ENCODE measurements at regions not wholly inside any gene's neighbourhood (a gene's known extent, or its start where the extent isn't known, plus 50 kb on each side); places are given as distances from the start of the nearest gene placed in this dataset.
A peak's percentile ranks its signal among the peaks of the same experiment; 100 is the strongest.

DNA sequence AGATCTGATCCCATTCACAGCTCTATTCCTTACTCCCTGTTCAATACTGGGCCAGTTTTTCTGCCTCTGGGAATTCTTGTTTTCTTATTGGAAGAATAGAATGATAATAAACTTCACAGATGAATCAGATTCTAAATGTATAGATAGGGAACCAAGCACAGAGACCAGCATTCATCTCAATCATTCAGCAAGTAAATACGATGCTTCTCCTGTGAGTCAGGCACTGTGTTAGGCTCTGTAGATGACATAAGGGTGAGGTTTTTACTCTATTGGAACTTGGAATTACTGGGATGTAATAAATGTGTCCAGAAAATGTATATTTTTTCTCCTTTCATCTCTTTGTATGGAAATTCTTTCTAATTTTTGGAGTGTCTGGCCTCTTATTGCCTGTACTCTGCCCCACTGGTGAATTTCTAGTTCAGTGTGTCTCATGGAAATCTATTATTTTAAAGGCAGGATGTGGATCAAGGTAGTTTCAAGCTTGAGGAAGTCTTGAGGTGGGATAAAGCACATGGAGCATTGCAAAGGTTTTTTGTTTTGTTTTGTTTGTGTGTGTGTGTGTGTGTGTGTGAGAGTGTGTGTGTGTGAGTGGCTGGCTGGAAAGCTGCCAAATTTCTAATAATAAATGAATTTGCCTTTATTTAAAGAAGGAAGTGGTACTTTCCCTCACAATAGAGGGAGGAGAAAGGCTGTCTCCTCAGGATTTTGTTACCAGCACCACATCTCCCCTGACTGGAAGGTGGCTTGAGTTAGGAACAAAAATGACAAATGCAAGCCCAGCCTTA lies 117.9 kb upstream of the HS3ST1 start:
- TF ChIP-seq, protein P1, sequence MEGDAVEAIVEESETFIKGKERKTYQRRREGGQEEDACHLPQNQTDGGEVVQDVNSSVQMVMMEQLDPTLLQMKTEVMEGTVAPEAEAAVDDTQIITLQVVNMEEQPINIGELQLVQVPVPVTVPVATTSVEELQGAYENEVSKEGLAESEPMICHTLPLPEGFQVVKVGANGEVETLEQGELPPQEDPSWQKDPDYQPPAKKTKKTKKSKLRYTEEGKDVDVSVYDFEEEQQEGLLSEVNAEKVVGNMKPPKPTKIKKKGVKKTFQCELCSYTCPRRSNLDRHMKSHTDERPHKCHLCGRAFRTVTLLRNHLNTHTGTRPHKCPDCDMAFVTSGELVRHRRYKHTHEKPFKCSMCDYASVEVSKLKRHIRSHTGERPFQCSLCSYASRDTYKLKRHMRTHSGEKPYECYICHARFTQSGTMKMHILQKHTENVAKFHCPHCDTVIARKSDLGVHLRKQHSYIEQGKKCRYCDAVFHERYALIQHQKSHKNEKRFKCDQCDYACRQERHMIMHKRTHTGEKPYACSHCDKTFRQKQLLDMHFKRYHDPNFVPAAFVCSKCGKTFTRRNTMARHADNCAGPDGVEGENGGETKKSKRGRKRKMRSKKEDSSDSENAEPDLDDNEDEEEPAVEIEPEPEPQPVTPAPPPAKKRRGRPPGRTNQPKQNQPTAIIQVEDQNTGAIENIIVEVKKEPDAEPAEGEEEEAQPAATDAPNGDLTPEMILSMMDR (conservative IDR thresholded peaks at IDR 0.05; ENCODE audit: low read depth, low read length) = no peak
- DNase-seq (ENCODE audit: low read depth) = no peak
- H3K4me3 ChIP-seq (ENCODE audit: low read depth, low read length) = no peak overlapping the region

DNA sequence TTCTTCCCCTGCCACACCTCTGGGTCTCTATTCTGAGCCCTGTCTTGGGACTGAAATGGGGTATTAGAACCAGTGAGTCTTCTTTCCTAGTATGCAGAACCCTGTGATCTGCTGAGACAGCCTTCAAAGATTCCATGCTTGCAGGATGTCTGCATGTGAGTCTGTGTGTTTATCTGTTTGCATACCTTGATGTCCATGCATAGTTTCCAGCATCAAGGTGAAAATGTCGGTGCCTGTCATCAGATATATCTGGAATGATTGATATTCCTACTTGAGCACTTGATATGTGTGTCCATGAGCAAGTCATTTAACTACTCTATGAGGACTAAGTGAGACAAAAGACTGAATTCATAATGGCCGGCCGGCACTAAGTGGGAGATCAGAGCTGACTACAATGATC lies 117.0 kb upstream of the HS3ST1 start:
- no peak for DNase-seq (ENCODE audit: low read depth)
- TF ChIP-seq, protein P1 (conservative IDR thresholded peaks at IDR 0.05; ENCODE audit: low read depth, low read length) = no peak
- no peak overlapping the region for H3K4me3 ChIP-seq (ENCODE audit: low read depth, low read length)

DNA sequence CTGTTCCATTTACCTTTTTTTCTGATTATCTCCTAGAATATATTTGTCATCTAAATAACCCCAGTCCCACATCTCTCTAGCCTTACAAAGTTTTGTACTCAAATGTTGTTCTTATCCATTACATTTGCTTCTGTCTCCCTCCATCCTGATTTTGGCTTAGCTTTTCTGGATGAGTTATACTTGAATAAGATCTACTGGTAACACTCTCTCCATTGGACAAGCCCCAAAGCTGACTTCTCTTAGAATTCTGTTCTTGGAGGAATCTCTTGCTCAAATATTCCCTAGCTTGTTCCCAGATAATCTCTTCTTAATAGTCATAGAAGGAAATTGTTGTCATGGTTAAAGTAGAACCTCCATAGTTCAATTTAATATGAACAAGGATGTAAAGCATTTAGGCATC lies 115.5 kb upstream of the HS3ST1 start:
- no peak overlapping the region for H3K4me3 ChIP-seq (ENCODE audit: low read depth, low read length)
- no peak for DNase-seq (ENCODE audit: low read depth)
- TF ChIP-seq, protein P1 (conservative IDR thresholded peaks at IDR 0.05; ENCODE audit: low read depth, low read length) = no peak

DNA sequence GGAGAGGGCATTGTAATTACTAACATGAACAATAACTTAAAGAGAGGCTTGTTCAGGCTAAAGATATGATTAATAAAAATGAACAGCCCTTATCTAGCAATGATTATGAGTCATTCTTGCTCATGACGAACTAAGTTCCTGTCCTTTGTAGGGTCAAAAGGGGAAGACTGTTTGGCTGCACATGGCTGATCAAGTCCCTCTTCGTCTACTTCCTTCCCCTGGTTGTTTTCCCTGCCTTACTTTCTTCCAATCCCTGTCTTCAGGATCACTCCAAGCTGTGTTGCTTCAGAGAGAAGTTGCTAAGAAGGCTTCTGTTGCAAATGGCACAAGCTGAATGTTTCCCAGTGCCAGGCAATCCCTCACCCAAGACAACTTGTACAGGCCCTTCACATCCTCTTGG lies 115.0 kb upstream of the HS3ST1 start:
- no peak overlapping the region for H3K4me3 ChIP-seq (ENCODE audit: low read depth, low read length)
- TF ChIP-seq, protein P1 (conservative IDR thresholded peaks at IDR 0.05; ENCODE audit: low read depth, low read length) = no peak
- DNase-seq (ENCODE audit: low read depth) = peak; percentile 56

DNA sequence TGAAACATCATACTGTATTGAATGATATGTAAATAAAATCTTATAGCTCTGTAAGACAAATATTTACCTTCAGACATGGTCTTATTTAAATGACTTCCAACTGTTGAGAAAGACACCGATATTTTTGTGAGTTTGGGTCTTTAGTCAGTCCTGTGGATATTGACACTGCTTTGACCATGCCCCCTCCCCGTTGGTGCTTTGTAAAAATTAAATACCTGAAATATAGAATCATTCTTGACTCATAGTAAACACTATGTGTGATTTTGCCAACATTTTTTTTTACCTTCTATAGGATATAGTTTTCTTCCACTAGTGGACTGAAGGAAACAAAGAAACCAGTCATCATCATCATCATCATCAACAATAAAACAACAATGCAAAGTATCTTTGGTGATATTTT lies 114.3 kb upstream of the HS3ST1 start:
- TF ChIP-seq, protein P1 (conservative IDR thresholded peaks at IDR 0.05; ENCODE audit: low read depth, low read length) = no peak
- DNase-seq (ENCODE audit: low read depth) = no peak

DNA sequence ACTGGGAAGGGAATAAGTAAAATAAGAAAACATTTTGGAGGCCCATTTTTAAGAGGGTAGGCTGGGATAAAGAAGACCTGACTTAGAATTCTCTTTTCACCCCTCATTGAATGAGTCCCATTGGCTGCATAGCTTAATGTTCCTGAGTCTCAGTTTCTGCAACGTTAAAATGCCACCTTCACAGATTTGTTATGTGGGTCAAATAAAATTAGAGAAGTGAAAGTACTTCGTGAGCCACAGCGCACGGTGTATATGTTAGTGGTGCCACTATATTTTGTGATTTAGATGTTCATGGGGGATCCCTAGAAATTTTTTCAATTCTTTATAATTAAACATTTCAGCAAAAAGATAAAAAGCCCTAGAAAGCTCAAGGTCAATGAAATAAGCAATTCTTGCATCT lies 109.2 kb upstream of the HS3ST1 start:
- no peak overlapping the region for H3K4me3 ChIP-seq (ENCODE audit: low read depth, low read length)
- DNase-seq (ENCODE audit: low read depth) = no peak
- TF ChIP-seq, protein P1 (conservative IDR thresholded peaks at IDR 0.05; ENCODE audit: low read depth, low read length) = no peak

More for the DNA sequence above, 114.3 kb upstream of the HS3ST1 start:
- no peak overlapping the region for H3K4me3 ChIP-seq (ENCODE audit: low read depth, low read length)

DNA sequence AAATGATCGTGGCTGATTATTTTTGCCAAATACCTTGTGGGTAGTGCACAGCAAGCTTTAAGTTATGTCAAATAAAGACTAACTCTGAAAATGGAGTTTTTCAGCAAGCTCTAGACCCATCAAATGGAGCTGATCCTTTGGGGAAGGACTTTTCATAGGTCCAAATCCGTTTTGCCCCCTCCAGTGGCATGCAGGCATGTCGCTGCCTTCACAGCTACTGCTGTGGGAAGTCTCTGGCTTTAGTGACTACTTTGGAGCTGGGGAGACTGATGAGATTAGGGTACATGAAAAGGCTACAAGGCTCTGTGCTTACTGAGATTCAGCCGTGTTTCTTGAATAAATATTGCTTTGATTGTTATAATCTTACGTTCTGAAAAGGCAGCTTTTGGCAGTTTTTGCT lies 106.6 kb upstream of the HS3ST1 start:
- H3K4me3 ChIP-seq (ENCODE audit: low read depth, low read length) = no peak overlapping the region
- TF ChIP-seq, protein P1 (conservative IDR thresholded peaks at IDR 0.05; ENCODE audit: low read depth, low read length) = peak; percentile 7
- DNase-seq (ENCODE audit: low read depth) = no peak
